ENCODE measurements at regions not wholly inside any gene's neighbourhood (a gene's known extent, or its start where the extent isn't known, plus 50 kb on each side); places are given as distances from the start of the nearest gene placed in this dataset.

DNA sequence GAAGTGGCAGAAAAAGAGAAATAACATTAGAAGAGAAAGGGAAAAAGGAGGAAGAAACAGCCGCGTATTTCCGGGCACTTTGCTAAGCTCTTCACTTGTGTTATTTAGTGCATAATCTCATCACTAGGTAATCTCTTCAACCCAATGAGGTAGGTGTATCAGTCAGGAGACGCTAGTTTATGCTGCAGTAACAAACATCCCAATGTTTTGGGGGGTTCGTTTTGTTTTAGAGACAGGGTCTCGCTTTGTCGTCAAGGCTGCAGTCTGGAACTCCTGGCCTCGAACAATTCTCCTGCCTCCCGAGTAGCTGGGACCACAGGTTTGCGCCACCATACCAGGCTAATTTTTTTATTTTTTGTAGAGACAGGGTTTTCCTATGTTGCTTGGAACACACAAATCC lies 61.7 kb downstream of the ZFP36L2 start:
- TF ChIP-seq, protein P1, sequence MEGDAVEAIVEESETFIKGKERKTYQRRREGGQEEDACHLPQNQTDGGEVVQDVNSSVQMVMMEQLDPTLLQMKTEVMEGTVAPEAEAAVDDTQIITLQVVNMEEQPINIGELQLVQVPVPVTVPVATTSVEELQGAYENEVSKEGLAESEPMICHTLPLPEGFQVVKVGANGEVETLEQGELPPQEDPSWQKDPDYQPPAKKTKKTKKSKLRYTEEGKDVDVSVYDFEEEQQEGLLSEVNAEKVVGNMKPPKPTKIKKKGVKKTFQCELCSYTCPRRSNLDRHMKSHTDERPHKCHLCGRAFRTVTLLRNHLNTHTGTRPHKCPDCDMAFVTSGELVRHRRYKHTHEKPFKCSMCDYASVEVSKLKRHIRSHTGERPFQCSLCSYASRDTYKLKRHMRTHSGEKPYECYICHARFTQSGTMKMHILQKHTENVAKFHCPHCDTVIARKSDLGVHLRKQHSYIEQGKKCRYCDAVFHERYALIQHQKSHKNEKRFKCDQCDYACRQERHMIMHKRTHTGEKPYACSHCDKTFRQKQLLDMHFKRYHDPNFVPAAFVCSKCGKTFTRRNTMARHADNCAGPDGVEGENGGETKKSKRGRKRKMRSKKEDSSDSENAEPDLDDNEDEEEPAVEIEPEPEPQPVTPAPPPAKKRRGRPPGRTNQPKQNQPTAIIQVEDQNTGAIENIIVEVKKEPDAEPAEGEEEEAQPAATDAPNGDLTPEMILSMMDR (conservative IDR thresholded peaks at IDR 0.05; ENCODE audit: low read depth, low read length): no peak
- no peak for TF ChIP-seq EZH2 (IDR thresholded peaks at IDR 0.05; ENCODE audit: borderline replicate concordance, low read depth, low read length, poor library complexity, severe bottlenecking)
